C4-2B (cell line): ENCODE measurements at regions not wholly inside any gene's neighbourhood (a gene's known extent, or its start where the extent isn't known, plus 50 kb on each side); places are given as distances from the start of the nearest gene placed in this dataset.

ENCODE experiments used
- CTCF ChIP-seq: fragments of 450-650 bp; conservative IDR thresholded peaks from 2 replicates; pipeline ENCODE4 v1.5.1; 2017; ENCODE audit warnings: mild to moderate bottlenecking
- ZFX ChIP-seq: fragments of 450-650 bp; IDR thresholded peaks from 2 replicates; pipeline ENCODE4 v1.6.1; 2017

- no peak for TF ChIP-seq CTCF
- TF ChIP-seq ZFX: no peak
Observed at GRCh38 chr11:134670961-134671370, 258.9 kb upstream of the B3GAT1 start.
